Suprapubic skin (tissue), 4 donors: ENCODE measurements at regions not wholly inside any gene's neighbourhood (a gene's known extent, or its start where the extent isn't known, plus 50 kb on each side); places are given as distances from the start of the nearest gene placed in this dataset.

Experiments used
- DNase-seq, 2 donors: peaks; one replicate each; pipeline ENCODE4 v3.0.0-alpha.2; 2019; ENCODE audit warnings: low spot score in 2 of 2
- H3K27ac ChIP-seq: fragments of 200-600 bp; sonication (generic); one replicate; pipeline ENCODE4 v1.5.1; 2019
- H3K27me3 ChIP-seq: fragments of 200-600 bp; sonication (generic); one replicate; pipeline ENCODE4 v1.5.1; 2019
- H3K36me3 ChIP-seq: fragments of 200-600 bp; sonication (generic); one replicate; pipeline ENCODE4 v1.5.1; 2019
- H3K4me1 ChIP-seq: fragments of 200-600 bp; sonication (generic); one replicate; pipeline ENCODE4 v1.5.1; 2019
- H3K4me3 ChIP-seq: fragments of 200-600 bp; sonication (generic); one replicate; pipeline ENCODE4 v1.5.1; 2019; ENCODE audit warnings: mild to moderate bottlenecking
- H3K9me3 ChIP-seq: fragments of 200-600 bp; sonication (generic); one replicate; pipeline ENCODE4 v1.5.1; 2019
- EP300 ChIP-seq: sonication (generic); formaldehyde crosslinking; IDR thresholded peaks from one replicate; pipeline ENCODE4 v1.6.1; 2017; ENCODE audit warnings: antibody characterized with exemption
- POLR2A ChIP-seq, 2 donors: fragments of 450-650 bp; IDR thresholded peaks; one replicate each; pipeline ENCODE4 v1.6.1; 2017; ENCODE audit warnings: antibody characterized with exemption in 2 of 2, mild to moderate bottlenecking in 2 of 2, moderate library complexity in 2 of 2
- POLR2AphosphoS5 ChIP-seq, 3 donors: sonication (generic); formaldehyde crosslinking; IDR thresholded peaks; one replicate each; pipeline ENCODE4 v1.6.1; 2017; ENCODE audit warnings: antibody characterized with exemption in 3 of 3
- WGBS: methylation state at CpG from one replicate; pipeline ENCODE4 v1.1.5; 2018; 5-methylcytosine and 5-hydroxymethylcytosine counted together
- TF ChIP-seq, protein P1 (sequence below), 2 donors: fragments of 200-600 bp in 1 of 2; fragments of 450-650 bp in 1 of 2; sonication (generic) in 1 of 2; IDR thresholded peaks; one replicate each; pipeline ENCODE4 v1.5.1; 2016 to 2019; ENCODE audit warnings: antibody characterized with exemption in 2 of 2, mild to moderate bottlenecking in 1 of 2, moderate library complexity in 1 of 2

DNA sequence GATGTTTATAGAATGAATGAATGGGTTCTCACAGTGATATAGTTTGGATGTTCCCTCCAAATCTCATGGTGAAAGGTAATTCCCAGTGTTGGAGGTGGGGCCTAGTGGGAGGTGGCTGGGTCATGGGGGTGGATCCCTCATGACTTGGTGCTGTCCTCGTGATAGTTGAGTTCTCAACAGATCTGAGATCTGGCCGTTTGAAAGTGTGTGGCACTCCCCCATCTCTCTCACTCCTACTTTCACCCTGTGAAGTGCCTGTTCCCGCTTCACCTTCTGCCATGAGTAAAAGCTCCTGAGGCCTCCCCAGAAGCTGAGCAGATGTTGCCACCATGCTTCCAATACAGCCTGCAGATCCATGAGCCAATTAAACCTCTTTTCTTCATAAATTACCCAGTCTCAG, 170.8 kb upstream of the LINGO1 start:
- H3K9me3 ChIP-seq: no peaks in the 10 kb centered on the region
- H3K27me3 ChIP-seq: peaks cover 5% of the 10 kb centered on the region
- no peak for DNase-seq
- no peak overlapping the region for H3K4me3 ChIP-seq
- H3K27ac ChIP-seq: no peak overlapping the region
- H3K4me1 ChIP-seq: no peaks in the 10 kb centered on the region
- no peak for TF ChIP-seq EP300
- no peak for TF ChIP-seq POLR2AphosphoS5 (IDR thresholded peaks at IDR 0.05)
- TF ChIP-seq, protein P1, sequence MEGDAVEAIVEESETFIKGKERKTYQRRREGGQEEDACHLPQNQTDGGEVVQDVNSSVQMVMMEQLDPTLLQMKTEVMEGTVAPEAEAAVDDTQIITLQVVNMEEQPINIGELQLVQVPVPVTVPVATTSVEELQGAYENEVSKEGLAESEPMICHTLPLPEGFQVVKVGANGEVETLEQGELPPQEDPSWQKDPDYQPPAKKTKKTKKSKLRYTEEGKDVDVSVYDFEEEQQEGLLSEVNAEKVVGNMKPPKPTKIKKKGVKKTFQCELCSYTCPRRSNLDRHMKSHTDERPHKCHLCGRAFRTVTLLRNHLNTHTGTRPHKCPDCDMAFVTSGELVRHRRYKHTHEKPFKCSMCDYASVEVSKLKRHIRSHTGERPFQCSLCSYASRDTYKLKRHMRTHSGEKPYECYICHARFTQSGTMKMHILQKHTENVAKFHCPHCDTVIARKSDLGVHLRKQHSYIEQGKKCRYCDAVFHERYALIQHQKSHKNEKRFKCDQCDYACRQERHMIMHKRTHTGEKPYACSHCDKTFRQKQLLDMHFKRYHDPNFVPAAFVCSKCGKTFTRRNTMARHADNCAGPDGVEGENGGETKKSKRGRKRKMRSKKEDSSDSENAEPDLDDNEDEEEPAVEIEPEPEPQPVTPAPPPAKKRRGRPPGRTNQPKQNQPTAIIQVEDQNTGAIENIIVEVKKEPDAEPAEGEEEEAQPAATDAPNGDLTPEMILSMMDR (IDR thresholded peaks at IDR 0.05): no peak
- no peak for TF ChIP-seq POLR2A (IDR thresholded peaks at IDR 0.05)
- WGBS: 47% methylated on average over 3 of the region's 3 CpGs
- H3K36me3 ChIP-seq: no peaks in the 10 kb centered on the region

DNA sequence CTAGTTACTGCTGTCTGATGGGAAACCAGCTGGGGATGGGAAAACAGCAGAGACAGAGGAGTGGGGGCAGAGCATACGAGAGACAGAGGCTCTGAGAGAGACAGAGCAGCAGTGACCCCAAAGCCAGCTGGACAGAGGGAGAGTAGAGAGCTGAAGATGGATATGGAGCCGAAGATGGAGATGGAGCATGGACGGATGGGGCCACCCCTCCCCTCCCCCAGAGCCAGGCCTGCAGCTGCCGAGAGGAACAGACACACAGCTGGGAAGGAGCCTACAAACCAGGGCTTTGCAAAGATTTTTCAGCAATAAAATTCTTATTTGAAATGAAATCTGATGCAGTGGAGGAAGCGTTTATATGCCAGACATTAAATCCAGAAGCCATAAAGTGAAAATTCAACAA, 167.6 kb upstream of the LINGO1 start:
- Histone ChIP-seq H3K27me3 (peaks cover 5% of the 10 kb centered on the region), H3K9me3 (no peaks in the 10 kb centered on the region), H3K4me3 (no peak overlapping the region), H3K36me3 (no peaks in the 10 kb centered on the region), H3K27ac (no peak overlapping the region), H3K4me1 (no peaks in the 10 kb centered on the region)
- TF ChIP-seq POLR2A (IDR thresholded peaks at IDR 0.05) (no peak), EP300 (no peak)
- DNase-seq: no peak
- WGBS: 64% methylated on average over 5 of the region's 5 CpGs

- H3K27me3 ChIP-seq: peaks cover 5% of the 10 kb centered on the region
- no peak overlapping the region for H3K4me3 ChIP-seq
- TF ChIP-seq POLR2AphosphoS5 (IDR thresholded peaks at IDR 0.05): no peak
- no peak for TF ChIP-seq POLR2A (IDR thresholded peaks at IDR 0.05)
- TF ChIP-seq, protein P1 (IDR thresholded peaks at IDR 0.05): no peak
- TF ChIP-seq EP300: no peak
- DNase-seq: no peak
- no peaks in the 10 kb centered on the region for H3K4me1 ChIP-seq
- no peaks in the 10 kb centered on the region for H3K36me3 ChIP-seq
- no peaks in the 10 kb centered on the region for H3K9me3 ChIP-seq
- 84% methylated on average over 3 of the region's 3 CpGs for WGBS
- H3K27ac ChIP-seq: no peak overlapping the region
Measured at GRCh38 chr15:77798847-77799246, 166.1 kb upstream of the LINGO1 start.

- TF ChIP-seq POLR2A (IDR thresholded peaks at IDR 0.05) (no peak), EP300 (no peak)
- TF ChIP-seq, protein P1 (IDR thresholded peaks at IDR 0.05): no peak
- H3K9me3 ChIP-seq: no peaks in the 10 kb centered on the region
- H3K27ac ChIP-seq: no peak overlapping the region
- H3K27me3 ChIP-seq: peaks cover 5% of the 10 kb centered on the region
- DNase-seq: no peak
- H3K36me3 ChIP-seq: no peaks in the 10 kb centered on the region
- no peak overlapping the region for H3K4me3 ChIP-seq
- no peaks in the 10 kb centered on the region for H3K4me1 ChIP-seq
- WGBS: 53% methylated on average over 4 of the region's 13 CpGs
Measured at GRCh38 chr15:77798151-77798835, 165.6 kb upstream of the LINGO1 start.

DNA sequence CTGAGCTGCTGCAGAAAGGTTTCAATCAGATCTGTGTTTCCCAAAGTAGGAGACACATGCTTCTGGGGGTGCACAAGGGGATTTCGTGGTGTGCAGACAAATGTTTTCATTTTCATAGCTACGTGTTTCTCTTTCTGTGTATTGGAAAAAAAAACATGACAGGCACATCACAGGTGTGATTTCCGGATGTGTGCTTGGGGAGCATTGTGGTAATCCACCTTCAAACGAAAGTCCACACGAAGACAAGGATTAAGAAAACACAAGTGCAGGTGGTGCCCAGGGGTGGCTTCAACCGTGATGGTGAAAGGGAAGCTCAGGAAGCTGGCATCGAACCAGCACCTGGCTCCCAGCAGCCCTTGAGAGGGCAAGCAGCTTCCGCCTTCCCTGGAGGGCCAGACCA, 164.6 kb upstream of the LINGO1 start:
- DNase-seq: no peak
- WGBS: 65% methylated on average over 8 of the region's 8 CpGs

GRCh38 chr15:77796046-77796729, 163.5 kb upstream of the LINGO1 start:
- Histone ChIP-seq H3K27me3 (peaks cover 5% of the 10 kb centered on the region), H3K9me3 (no peaks in the 10 kb centered on the region), H3K27ac (no peak overlapping the region), H3K36me3 (no peaks in the 10 kb centered on the region), H3K4me1 (no peaks in the 10 kb centered on the region), H3K4me3 (no peak overlapping the region)
- DNase-seq: no peak
- TF ChIP-seq POLR2AphosphoS5 (IDR thresholded peaks at IDR 0.05) (no peak), POLR2A (IDR thresholded peaks at IDR 0.05) (no peak), EP300 (no peak)
- TF ChIP-seq, protein P1 (IDR thresholded peaks at IDR 0.05): no peak
- WGBS: 77% methylated on average over 11 of the region's 11 CpGs

More for the DNA sequence above, 164.6 kb upstream of the LINGO1 start:
- Histone ChIP-seq H3K4me1 (no peaks in the 10 kb centered on the region), H3K9me3 (no peaks in the 10 kb centered on the region), H3K27ac (no peak overlapping the region), H3K27me3 (peaks cover 5% of the 10 kb centered on the region), H3K36me3 (no peaks in the 10 kb centered on the region), H3K4me3 (no peak overlapping the region)
- no peak for TF ChIP-seq POLR2A (IDR thresholded peaks at IDR 0.05)
